GM18508 (cell line): ENCODE measurements at regions not wholly inside any gene's neighbourhood (a gene's known extent, or its start where the extent isn't known, plus 50 kb on each side); places are given as distances from the start of the nearest gene placed in this dataset.

Experiments used
- ATAC-seq: cut with Tn5 transposase; IDR thresholded peaks from one replicate; pipeline ENCODE4 v1.9.1; 2021; ENCODE audit warnings: moderate number of reproducible peaks; ENCODE audit not compliant: insufficient read depth, unreplicated experiment

GRCh38 chr7:22962775-22963350 is 51.1 kb downstream of the HYCC1 start:
- ATAC-seq = no peak

GRCh38 chr7:22958742-22959141 is 55.2 kb downstream of the HYCC1 start:
- no peak for ATAC-seq

GRCh38 chr7:22954251-22954650 is 59.7 kb downstream of the HYCC1 start:
- no peak for ATAC-seq

GRCh38 chr7:22952306-22953015 is 61.5 kb downstream of the HYCC1 start:
- ATAC-seq = no peak

- no peak for ATAC-seq
Measured at GRCh38 chr7:22949944-22950343, 64.0 kb downstream of the HYCC1 start.

- ATAC-seq = no peak
Measured at GRCh38 chr7:22949221-22949620, 64.7 kb downstream of the HYCC1 start.

GRCh38 chr7:22948770-22949169 is 65.2 kb downstream of the HYCC1 start:
- ATAC-seq = no peak

- ATAC-seq = no peak
Measured at GRCh38 chr7:22945584-22945983, 68.3 kb downstream of the HYCC1 start.

GRCh38 chr7:22944510-22944909 is 69.4 kb downstream of the HYCC1 start:
- no peak for ATAC-seq

- ATAC-seq = no peak
Measured at GRCh38 chr7:22944022-22944421, 69.9 kb downstream of the HYCC1 start.

GRCh38 chr7:22942191-22942590 is 71.7 kb downstream of the HYCC1 start:
- no peak for ATAC-seq

GRCh38 chr7:22939842-22940241 is 74.1 kb downstream of the HYCC1 start:
- ATAC-seq = no peak

- no peak for ATAC-seq
Measured at GRCh38 chr7:22937946-22938345, 76.0 kb downstream of the HYCC1 start.

- ATAC-seq = no peak
Measured at GRCh38 chr7:22936246-22936645, 77.7 kb downstream of the HYCC1 start.

- no peak for ATAC-seq
Measured at GRCh38 chr7:22935269-22935668, 78.7 kb downstream of the HYCC1 start.

GRCh38 chr7:22934473-22935065 is 79.4 kb downstream of the HYCC1 start:
- no peak for ATAC-seq

- no peak for ATAC-seq
Measured at GRCh38 chr7:22934023-22934422, 79.9 kb downstream of the HYCC1 start.

- no peak for ATAC-seq
Measured at GRCh38 chr7:22932896-22933295, 81.0 kb downstream of the HYCC1 start.

- ATAC-seq = no peak
Measured at GRCh38 chr7:22931011-22931410, 82.9 kb downstream of the HYCC1 start.

GRCh38 chr7:22922307-22922706 is 91.6 kb downstream of the HYCC1 start:
- no peak for ATAC-seq

GRCh38 chr7:22921386-22922086 is 92.4 kb downstream of the HYCC1 start:
- no peak for ATAC-seq
